HepG2 (cell line): ENCODE measurements at regions not wholly inside any gene's neighbourhood (a gene's known extent, or its start where the extent isn't known, plus 50 kb on each side); places are given as distances from the start of the nearest gene placed in this dataset.

Experiments used
- ESRRA ChIP-seq: sonication (generic); formaldehyde crosslinking; IDR thresholded peaks from 2 replicates; pipeline ENCODE4 v1.5.1; 2020; ENCODE audit warnings: mild to moderate bottlenecking, low read depth, missing genetic modification reagents
- LBX2 ChIP-seq: sonication (generic); formaldehyde crosslinking; IDR thresholded peaks from 2 replicates; pipeline ENCODE4 v1.5.0; 2020; ENCODE audit warnings: missing genetic modification reagents, mild to moderate bottlenecking, borderline replicate concordance
- POGZ ChIP-seq: sonication (generic); formaldehyde crosslinking; IDR thresholded peaks from 2 replicates; pipeline ENCODE4 v1.4.0; 2020; ENCODE audit warnings: mild to moderate bottlenecking, missing genetic modification reagents
- PRDM10 ChIP-seq: sonication (generic); formaldehyde crosslinking; IDR thresholded peaks from 2 replicates; pipeline ENCODE4 v1.4.0; 2020; ENCODE audit warnings: low read depth, missing genetic modification reagents
- RFXAP ChIP-seq: sonication (generic); formaldehyde crosslinking; IDR thresholded peaks from 2 replicates; pipeline ENCODE4 v1.4.0; 2020; ENCODE audit warnings: missing genetic modification reagents, borderline replicate concordance
- TAF15 ChIP-seq: fragments of 200-400 bp; formaldehyde crosslinking; IDR thresholded peaks from one replicate; pipeline ENCODE4 v1.6.1; 2018; ENCODE audit warnings: mild to moderate bottlenecking, low read depth, low read length; ENCODE audit not compliant: poor library complexity, severe bottlenecking
- ZBTB40 ChIP-seq, 2 experiments: fragments of 450-650 bp in 1 of 2; sonication (generic) in 1 of 2; formaldehyde crosslinking in 1 of 2; IDR thresholded peaks; 2 replicates each; pipeline versions ENCODE4 v1.6.1 to v1.8.0; 2016 to 2022; ENCODE audit warnings: antibody characterized with exemption in 1 of 2, mild to moderate bottlenecking in 1 of 2, missing genetic modification reagents in 1 of 2
- ZNF430 ChIP-seq: sonication (generic); formaldehyde crosslinking; IDR thresholded peaks from 2 replicates; pipeline ENCODE4 v1.9.0; 2021; ENCODE audit warnings: mild to moderate bottlenecking, missing genetic modification reagents
- ZNF7 ChIP-seq: IDR thresholded peaks from 2 replicates; pipeline ENCODE4 v1.6.1; 2016; ENCODE audit warnings: missing biosample characterization, missing genetic modification reagents

GRCh38 chr3:148255981-148256969 lies 441.4 kb upstream of the AGTR1 start (continued):
- TF ChIP-seq ZNF430 (CRISPR knock-in tag) (no peak), PRDM10 (CRISPR knock-in tag) (no peak), ZNF7 (CRISPR knock-in tag) (no peak), LBX2 (CRISPR knock-in tag) (no peak), POGZ (0 out of 2 replicates have a peak, but pooled peaks have one; percentile 27), ZBTB40 (IDR thresholded peaks at IDR 0.05) (no peak), ZBTB40 (CRISPR knock-in tag; IDR thresholded peaks at IDR 0.05) (no peak), ESRRA (CRISPR knock-in tag) (0 out of 2 replicates have a peak, but pooled peaks have one; percentile 50), RFXAP (CRISPR knock-in tag) (no peak), TAF15 (no peak)
